ENCODE measurements at regions not wholly inside any gene's neighbourhood (a gene's known extent, or its start where the extent isn't known, plus 50 kb on each side); places are given as distances from the start of the nearest gene placed in this dataset.
"Not testable (repeated sequence)": the region's sequence is repeated elsewhere in the genome, so short reads cannot be mapped to it uniquely, and the experiment has no call there.

DNA sequence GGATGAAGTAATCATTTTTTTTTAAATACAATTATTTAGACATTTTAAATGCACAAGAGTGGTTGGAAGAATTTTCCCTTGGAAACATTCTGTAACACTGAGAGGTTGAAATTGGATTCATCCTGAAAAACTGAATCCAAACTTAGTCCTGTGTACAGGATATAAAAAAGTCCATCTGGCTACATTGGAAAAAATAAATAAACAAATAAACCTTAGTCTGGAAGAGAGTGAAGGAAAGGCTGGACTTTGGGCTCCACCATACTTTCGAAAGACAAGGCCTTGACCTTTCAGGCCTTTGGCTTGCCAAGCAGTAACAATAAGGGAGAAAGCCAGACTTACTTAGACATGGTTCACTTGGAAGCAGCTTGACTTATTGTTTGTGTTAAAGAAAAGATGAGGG is 664.3 kb downstream of the TENT5A start:
- no peak for DNase-seq

DNA sequence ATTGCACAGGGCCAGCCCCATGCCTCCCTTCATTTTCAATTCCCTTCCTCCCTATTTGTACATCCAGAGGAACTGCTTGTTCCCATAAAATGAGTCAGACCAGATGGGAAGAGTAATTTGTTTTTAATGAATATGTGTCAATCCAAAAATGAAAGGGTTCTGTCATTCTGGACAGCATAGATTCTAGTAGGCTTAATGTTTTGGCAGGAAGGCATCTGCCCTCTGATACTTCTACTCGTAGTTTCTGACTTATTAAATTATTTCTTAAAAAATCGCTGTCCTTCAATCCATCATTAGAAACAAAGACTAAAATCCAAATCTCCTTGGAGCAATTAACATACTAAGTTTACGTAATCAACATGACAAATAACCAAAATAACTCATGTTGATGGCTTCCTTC is 665.5 kb downstream of the TENT5A start:
- no peak for DNase-seq

DNA sequence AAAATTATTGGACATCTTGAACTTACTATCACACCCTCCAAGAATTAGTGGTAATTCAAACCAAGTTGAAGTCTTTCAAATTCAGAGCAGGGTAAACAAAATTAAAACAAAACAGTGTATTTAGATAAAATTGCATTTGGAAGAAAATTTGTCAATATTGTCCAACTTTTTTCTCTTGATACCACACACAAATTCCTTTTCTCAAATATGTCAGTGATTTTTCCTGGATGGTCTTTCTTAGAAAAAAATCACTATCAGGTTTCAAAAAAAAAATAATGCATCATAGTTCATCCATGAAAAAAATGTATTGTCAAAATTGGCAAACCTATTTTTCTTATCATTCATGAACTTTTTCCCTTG is 667.1 kb downstream of the TENT5A start:
- no peak for DNase-seq

DNA sequence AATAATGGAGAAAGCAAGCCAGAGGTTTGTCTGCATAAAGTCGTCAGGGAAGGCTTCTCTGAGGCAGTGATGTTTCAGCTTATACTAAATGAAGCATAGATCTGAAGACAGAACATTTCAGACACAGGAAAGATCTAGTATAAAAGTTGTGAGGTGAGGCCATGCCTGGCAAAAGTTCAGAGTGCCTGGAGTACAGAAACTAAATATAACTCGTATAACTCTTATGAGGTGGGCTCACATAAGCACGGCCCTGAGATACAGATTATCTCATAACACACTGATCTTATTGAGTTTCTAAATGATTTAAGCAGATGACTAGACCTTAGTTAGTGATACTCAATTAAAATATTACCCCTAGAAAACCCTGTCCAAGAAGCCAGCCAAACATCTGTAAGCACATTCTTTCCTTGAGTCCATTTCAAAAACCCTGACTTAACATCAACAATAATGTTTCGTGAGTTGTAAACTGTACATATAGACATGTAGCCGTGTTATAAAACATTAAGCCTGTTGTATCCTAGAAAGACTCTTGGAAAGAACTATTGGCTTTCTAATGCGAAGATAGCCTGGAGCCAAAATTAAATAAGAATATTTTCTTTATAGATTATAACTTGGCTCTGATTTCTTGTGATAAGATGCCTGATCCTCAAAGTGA is 667.6 kb downstream of the TENT5A start:
- no peak for DNase-seq

DNA sequence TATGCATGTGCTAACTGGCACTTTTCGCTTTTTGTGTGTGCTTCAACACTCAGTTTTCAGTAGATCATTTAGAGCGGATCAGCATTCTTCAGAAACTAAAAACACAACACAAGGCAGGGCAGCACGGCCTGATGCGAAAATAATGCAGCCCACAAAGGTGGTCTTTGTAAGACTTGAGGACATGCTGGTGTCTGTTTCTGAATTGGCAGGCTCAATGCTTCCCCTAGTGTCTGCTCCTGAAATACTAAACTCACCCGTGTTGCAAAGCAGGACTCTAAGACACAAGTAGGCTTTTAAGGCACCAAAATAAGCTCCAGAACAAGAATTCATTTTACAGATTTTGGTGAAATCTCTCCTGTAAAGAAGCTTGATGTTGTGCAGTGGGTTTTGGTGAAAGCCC is 676.5 kb downstream of the TENT5A start:
- no peak for DNase-seq

DNA sequence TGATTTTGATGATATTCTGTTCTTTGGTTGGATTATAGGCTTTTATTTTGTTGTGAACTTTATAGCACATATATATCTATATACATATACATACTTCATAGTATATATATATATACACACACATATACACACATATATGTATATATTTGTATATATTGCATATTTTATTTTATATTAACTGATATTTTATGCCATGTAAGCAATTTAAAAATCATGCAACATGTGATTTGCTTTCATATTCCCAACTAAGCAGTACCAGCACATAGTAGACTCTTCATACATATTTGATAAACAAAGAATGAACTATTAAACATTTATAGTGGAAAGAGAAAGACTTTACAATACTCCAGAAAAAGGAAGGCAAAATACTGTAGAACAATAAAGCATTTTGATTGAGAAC is 679.2 kb downstream of the TENT5A start:
- no peak for DNase-seq

DNA sequence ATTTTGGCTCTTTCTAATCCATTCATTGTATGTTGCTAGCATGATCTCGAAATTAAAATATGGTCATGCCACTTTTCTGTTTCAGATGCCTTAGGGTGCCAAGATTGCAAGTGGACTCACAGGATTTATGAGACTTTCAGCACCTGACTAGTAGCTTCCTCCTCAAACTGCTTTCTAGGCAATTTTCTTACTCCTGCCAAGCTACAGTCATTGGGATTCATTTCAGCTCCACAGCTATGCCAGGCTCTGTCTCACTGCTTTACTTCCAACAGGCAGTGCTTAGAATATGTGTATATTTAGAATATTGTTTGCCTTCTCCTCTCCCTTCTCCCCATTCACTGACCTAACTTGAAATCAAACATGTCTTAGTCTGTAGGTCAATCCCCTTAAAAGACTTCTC is 681.4 kb downstream of the TENT5A start:
- DNase-seq = no peak

DNA sequence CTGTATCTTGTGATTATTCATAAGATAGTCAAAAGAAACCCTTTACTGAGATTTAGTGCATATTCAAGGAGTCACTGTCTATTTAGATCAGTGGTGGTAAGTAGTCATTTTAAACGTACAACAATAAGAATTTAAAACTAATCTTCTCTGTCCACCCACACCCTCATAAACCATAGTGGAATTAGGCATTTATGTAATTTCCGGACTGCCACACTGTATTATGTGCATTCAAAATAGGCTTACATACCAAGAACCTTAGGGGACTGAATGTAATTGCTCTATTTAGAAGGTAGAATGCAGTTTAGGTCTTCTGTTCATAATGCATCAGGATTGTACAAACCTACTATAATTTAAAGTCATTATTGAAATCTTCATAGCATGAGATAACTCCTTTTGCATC is 685.4 kb downstream of the TENT5A start:
- DNase-seq = no peak

DNA sequence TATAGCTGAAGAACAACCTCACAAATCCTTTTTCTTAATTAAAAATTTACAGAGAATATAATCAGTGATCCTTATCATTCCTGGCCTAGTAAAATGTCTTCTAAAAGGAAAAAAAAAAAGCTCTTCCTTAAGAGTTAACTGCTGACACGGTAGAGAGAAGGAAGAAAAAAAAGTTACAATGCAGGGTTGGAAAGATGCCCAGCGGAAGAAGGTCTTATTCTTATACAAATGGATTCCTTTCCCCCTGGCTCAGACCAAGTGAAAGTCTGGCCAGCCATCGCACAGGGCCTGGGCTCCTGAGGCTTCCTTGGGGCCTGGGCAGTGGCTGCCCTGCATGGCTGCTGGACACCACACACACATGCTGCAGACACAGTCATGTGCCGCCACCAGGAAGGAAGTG is 688.6 kb downstream of the TENT5A start:
- DNase-seq = no peak

DNA sequence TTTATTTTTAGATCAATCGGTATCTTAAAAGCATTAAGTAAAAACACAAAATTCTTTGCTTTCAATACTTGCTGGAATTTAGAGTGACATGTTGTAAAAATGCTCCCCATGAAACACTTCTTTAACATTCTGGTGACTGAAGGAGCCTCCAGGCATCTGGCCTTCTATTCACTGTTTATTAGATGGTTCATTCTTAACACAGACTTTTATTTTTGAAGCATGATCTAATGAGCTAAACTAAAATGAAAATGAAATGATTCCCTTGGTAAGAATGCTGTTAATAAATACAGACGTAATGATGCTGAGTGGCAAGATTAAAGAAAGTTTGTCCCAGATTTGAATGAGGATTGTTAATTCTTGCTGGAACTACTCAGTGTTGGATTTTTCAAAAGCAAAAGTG is 698.4 kb downstream of the TENT5A start:
- no peak for DNase-seq

DNA sequence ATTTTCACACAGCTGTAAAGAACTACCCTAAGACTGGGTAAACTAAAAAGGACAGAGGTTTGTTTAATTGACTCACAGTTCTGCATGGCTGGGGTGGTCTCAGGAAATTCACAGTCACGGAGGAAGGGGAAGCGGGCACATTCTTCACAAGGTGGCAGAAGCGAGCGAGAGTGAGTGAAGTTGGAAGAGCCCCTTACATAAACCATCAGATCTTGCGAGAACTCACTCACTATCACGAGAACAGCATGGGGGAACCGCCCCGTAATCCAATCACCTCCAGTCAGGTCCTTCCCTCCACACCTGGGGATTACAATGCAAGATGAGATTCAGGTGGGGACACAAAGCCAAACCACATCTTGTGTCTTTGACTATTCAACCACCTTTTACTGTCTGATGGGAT is 700.5 kb downstream of the TENT5A start:
- DNase-seq = no peak

DNA sequence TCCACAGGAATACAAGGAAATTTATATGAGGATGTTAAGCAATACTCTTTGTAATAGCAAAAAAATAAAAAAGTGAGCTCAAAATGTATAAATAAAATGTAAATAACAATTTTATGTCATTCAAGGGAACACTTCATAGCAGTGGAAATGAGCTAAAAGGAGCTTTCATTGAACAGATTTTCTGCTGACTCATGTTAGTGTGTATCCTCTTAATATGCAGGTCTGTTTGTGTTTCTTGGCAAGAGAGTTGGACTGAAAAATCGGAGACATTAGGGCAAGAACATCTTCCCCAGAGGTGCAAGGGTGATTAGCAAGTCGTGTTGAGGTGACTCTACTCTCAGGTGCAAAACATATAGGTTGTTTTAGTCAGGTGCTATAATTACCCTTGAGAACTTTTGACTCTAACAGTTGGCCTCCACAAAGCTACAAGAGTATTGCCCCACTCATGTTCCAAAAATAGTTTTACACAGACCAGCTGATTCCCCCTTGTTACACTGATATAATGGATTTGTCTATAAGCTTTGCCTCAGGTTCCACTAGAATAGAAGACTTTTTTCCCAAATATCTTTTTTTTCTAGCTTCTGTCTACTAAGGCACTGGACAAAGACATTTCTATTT is 702.9 kb downstream of the TENT5A start:
- no peak for DNase-seq

DNA sequence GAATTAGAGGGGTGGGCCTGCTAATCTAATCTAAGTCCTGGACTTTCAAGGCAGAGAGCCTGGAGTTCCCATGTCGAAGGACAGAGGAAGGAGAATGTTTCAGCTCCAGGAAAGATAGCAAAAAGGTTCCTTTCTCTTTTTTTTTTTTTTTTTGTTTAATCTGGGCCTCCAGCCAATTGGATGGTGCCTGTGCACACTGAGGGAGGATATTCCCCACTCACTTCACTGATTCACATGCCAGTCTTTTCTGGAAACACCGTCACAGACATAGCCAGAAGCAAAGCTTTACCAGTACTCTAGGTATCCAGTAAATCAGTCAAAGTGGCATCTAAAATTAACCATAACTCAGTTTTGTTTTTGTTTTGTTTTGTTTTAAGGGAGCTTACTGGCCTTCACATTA is 721.1 kb downstream of the TENT5A start:
- no peak for DNase-seq

DNA sequence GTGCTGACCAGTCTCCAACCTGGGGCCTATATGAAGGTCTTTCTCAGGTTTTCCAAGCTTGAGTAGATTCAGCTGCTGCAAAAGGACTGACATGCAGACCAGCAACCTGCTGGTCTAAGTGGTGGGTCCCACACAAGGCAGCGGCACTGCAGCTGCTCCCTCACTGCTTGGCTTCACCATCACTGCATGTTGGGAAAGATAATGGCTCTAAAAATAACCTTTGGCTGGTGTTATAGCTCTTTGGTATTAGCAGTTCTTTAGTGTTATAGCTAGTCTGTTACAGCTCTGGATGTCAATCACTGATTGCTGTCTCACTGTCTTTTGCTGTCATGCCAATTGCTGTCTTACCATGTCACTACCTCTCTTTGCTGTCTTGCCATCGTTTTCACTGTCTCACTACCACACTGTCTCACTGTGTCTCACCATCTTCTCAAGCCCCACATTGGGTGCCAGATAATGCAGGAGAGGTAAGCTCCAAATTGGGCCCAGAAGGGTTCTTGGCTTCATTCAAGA is 726.4 kb downstream of the TENT5A start:
- DNase-seq = no peak

DNA sequence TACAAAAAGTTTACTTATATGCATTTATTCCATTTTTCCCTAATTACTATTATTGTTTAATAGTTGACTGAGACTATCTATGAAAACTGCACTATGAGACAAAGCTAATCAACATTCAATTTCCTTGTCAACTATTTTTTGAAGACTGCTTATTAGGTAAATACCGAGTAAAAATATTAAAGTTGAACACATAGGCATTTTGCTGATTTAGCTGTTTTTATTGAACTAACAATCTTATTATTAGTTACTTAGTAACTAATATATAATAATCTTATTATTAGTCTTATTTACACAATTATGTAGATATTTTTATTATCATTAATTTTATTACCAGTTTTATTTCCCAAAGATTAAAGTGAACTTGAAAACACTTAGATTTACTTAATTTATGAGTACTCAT is 728.8 kb downstream of the TENT5A start:
- DNase-seq = no peak

DNA sequence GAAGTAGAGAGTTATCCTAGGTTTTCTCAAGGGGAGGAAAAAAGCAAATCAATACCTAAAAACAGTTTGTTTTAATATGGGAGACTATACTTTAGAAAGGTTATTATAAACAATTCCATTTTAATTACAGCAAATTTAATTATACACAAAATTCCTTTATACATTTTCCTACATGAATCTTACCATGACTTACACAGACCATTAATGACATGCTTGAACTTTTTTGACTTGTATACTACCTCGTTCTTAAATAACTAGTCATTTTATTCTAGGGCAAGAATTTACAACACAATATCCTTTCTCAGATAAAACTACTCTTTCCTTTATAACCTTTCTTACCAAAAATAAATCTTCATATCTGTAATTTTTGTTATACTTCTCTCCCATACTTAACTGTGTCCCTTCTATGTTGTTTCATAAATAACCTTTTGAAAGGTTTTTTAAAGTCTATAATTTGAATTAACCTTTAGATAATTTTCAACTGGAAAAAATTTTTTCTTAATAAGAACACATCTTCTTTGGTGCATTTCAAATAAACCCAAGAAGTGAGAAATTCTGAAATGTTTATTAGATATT is 729.4 kb downstream of the TENT5A start:
- no peak for DNase-seq

DNA sequence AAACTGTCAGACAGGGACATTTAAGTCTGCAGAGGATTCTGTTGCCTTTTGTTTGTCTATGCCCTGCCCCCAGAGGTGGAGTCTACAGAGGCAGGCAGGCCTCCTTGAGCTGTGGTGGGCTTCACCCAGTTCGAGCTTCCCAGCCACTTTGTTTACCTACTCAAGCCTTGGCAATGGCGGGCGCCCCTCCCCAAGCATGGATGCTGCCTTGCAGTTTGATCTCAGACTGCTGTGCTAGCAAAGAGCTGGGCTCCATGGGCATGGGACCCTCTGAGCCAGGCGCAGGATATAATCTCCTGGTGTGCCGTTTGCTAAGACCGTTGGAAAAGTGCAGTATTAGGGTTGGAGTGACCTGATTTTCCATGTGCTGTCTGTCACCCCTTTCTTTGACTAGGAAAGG is 734.9 kb downstream of the TENT5A start:
- DNase-seq = not testable (repeated sequence)

DNA sequence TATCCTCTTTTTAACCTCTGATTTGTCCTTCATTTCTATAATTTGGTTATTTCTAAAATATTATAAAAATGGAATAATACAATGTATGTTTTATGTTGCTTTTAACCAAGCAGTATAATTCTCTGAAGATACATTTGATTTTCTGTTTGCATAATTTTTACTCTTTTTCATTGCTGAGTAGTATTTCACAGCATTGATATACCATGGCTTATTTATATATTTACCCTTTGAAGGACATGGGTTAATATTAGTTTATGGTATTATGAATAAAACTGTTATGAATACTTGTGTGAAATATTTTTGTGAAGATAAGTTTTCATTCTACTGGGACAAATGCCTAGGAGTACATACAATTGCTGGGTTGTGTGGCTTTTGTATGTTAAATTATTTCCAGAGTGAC is 748.6 kb downstream of the TENT5A start:
- no peak for DNase-seq

DNA sequence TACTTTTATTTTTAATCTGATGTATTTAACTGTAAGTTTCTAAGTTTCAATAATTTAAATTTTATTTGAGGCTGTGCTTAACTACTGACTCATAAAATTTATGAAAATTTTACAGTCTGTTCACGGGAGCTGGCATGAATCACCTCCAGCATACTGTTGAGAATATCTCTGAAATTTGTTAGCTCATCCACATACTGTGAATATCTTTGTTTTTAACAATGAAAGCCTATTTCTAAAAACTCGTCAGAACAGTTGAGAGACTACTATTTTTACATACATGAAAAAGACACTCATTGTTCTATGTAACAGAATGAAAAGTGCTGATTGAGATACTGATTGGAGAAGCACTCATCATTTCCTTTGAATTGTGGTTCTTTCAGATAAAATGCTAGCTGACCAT is 749.3 kb downstream of the TENT5A start:
- DNase-seq = no peak

DNA sequence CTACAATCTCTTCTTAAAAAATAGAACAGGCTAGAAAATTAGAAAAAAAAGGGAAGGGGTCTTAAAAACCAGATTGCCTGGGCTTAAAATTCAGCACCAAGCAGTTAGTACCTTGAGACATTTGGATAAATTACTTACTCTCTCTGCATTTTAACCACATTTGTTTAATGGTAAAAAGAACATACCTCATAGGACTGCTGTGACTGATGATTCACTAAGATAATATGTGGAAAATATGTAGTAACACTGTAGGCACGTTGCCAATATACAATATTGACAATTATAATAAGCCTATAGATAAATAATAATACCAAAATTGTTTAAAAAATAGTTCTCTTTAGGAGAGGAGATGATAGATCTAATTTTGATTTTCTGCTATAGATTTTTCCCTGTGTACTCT is 750.4 kb downstream of the TENT5A start:
- DNase-seq = no peak

DNA sequence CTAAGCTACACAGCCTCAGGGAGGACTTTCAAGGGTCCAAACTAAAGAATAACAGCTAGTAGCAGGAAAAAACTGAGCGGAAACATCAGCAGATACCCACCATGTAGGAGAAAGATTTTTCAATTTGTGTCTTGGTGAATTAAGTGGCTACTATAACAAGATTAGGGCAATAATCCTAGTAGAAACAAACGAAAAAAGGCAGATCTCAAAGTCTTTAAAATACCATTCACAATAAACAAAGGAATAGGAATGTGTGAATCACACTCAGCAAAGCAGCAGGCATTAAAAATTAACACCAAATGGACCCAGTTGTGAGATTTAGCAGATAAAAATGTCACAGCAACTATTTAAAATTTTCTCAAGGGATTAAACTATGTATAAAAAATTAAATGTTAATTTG is 761.2 kb downstream of the TENT5A start:
- no peak for DNase-seq

DNA sequence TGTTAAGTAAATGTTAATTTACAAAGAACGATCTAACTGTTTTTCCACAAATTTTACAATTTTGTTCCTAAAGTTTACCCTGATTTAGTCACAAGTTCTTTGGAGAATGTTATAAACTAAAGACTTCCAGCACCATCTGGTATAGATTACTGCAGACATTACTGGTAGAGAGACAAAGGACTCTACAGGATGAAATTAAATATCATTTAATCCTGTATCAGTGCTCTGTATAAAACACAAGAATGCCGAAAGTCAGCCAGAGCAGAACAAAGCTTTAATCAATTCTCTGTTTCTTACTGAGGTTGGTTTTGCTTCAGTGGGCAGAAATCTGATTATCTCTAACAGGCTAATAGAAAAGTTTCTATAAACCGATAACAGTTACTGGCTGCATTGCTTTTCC is 763.6 kb downstream of the TENT5A start:
- no peak for DNase-seq

DNA sequence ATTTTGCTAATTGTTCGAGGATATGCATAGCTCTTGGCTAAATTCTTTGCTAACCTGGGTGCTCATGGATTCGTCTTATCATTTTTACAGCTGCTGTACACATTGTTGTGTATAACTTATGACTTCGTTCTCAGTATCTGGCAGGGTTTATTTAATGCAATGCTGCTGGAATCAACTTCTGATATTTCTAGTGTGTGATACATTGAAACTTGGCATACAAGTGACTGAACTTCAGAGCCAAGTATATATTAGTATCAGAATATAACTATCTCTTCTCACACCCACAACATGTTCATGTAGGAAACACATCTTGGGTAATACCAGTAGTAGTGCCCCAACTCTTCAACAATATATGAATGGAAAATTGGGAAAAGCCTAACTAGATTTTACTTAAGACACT is 764.2 kb downstream of the TENT5A start:
- DNase-seq = no peak

DNA sequence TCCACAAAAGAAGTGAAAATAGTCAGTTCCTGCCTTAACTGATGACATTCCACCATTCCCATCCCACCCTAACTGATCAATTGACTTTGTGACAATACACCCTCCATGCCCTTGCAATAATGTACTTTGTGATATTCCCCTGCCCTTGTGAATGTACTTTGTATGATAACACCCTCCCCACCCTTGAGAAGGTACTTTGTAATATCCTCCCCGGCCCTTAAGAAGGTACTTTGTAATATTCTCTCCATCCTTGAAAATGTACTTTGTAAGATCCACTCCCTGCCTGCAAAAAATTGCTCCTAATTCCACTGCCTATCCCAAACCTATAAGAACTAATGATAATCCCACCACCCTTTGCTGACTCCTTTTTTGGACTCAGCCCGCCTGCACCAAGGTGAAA is 771.3 kb downstream of the TENT5A start:
- not testable (repeated sequence) for DNase-seq

DNA sequence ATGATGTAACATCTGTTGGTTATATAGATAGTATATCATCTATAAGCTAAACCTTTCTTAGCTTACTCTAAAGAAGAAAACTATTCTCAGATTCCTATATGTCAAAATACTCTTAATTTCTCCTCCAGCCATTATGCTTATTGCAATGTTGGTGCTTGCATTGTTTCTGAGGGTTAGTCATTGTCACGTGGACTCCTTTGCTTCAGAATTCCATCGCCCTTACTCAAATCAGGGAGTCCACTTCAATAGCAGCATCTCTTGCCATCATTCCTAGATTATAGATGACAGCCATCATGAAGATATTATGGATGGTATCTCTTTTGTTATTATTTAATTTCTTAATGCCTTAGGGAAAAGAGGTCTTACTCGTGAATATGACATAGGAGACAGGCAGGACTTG is 776.1 kb downstream of the TENT5A start:
- no peak for DNase-seq
